Thymus (tissue), 11 donors: ENCODE measurements at regions not wholly inside any gene's neighbourhood (a gene's known extent, or its start where the extent isn't known, plus 50 kb on each side); places are given as distances from the start of the nearest gene placed in this dataset.

Source experiments
- DNase-seq, 9 donors: peaks; one replicate each; pipeline ENCODE4 v3.0.0-alpha.2; 2013; ENCODE audit warnings: low spot score in 9 of 9, low read depth in 6 of 9, missing footprints in 1 of 9
- H3K27ac ChIP-seq, 2 donors: one replicate each; pipeline ENCODE4 v1.5.1; 2013; ENCODE audit warnings: control low read depth in 1 of 2, low read depth in 1 of 2, low read length in 1 of 2, mild to moderate bottlenecking in 1 of 2, moderate library complexity in 1 of 2
- H3K27me3 ChIP-seq, 2 donors: one replicate each; pipeline ENCODE4 v1.5.1; 2013; ENCODE audit warnings: low read length in 1 of 2; ENCODE audit not compliant: control insufficient read depth in 2 of 2, insufficient read depth in 1 of 2
- H3K36me3 ChIP-seq, 2 donors: one replicate each; pipeline ENCODE4 v1.5.1; 2013; ENCODE audit warnings: low read length in 1 of 2, mild to moderate bottlenecking in 1 of 2, moderate library complexity in 1 of 2; ENCODE audit not compliant: control insufficient read depth in 2 of 2, insufficient read depth in 2 of 2
- H3K4me1 ChIP-seq, 2 donors: one replicate each; pipeline ENCODE4 v1.5.1; 2013; ENCODE audit warnings: low read length in 2 of 2; ENCODE audit not compliant: control insufficient read depth in 2 of 2, insufficient read depth in 2 of 2
- H3K4me3 ChIP-seq, 2 donors: one replicate each; pipeline ENCODE4 v1.5.1; 2013; ENCODE audit warnings: low read length in 2 of 2, control low read depth in 1 of 2, mild to moderate bottlenecking in 1 of 2
- H3K9me3 ChIP-seq, 2 donors: one replicate each; pipeline ENCODE4 v1.5.1; 2013; ENCODE audit warnings: low read length in 1 of 2, mild to moderate bottlenecking in 1 of 2; ENCODE audit not compliant: control insufficient read depth in 2 of 2, insufficient read depth in 1 of 2
- WGBS: extraction: QIAGEN DNeasy Blood & Tissue Kit; methylation state at CpG from one replicate; pipeline ENCODE4 v1.1.7; 2013; 5-methylcytosine and 5-hydroxymethylcytosine counted together
- donor health status: healthy.

GRCh38 chr2:176560296-176560695, 291.1 kb downstream of the MTX2 start:
- Histone ChIP-seq H3K9me3 (no peaks in the 10 kb centered on the region), H3K4me3 (no peak overlapping the region), H3K27ac (no peak overlapping the region), H3K36me3 (no peaks in the 10 kb centered on the region), H3K4me1 (no peaks in the 10 kb centered on the region), H3K27me3 (peaks cover 16 to 83% of the 10 kb centered on the region in 2 donors)
- 48% methylated on average over 2 of the region's 2 CpGs for WGBS
- no peak for DNase-seq

GRCh38 chr2:176561706-176562105, 292.5 kb downstream of the MTX2 start:
- Histone ChIP-seq H3K27me3 (peaks cover 19 to 79% of the 10 kb centered on the region in 2 donors), H3K36me3 (no peaks in the 10 kb centered on the region), H3K27ac (no peak overlapping the region), H3K4me3 (no peak overlapping the region), H3K9me3 (no peaks in the 10 kb centered on the region), H3K4me1 (peaks cover 0 to 3% of the 10 kb centered on the region in 2 donors)
- no peak for DNase-seq
- whole genome bisulfite sequencing: 76% methylated on average over 4 of the region's 4 CpGs

DNA sequence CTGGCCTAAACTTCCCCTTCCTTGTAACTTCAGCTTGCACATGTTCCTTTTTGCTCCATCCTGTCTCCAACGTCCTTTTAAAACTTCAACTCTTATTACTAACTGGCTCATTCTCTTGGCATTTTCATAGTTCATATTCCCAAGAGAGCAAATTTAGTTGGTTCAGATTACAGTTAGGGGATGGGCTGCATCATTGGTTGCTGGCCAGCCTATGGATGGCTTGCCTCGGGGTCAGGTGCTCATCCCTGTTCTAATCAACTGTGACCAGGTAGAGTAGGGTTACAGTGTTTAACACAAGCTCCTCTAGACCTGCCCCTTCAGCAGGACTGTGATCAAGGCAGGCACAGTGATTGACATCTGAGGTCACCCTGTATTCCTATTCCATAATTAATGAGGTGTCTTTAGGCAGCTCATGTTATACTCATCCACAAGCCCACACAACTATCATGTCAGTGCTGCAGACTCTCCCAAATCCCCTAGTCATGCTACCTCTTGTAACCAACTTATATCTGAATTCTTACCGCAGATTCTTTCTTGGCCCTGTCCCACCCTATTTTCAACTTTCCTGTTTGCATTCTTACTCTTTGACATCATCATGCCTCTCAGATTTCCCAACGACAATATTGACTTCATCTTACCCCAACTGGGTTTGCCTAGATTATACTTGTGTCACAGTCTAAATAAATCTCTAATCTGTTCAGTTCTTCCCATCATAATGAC, 293.3 kb downstream of the MTX2 start:
- DNase-seq: no peak
- Histone ChIP-seq H3K4me3 (no peak overlapping the region), H3K36me3 (no peaks in the 10 kb centered on the region), H3K27ac (no peak overlapping the region), H3K27me3 (peaks cover 14 to 70% of the 10 kb centered on the region in 2 donors), H3K9me3 (no peaks in the 10 kb centered on the region), H3K4me1 (peaks cover 0 to 3% of the 10 kb centered on the region in 2 donors)
- WGBS: 70% methylated on average over 4 of the region's 4 CpGs

DNA sequence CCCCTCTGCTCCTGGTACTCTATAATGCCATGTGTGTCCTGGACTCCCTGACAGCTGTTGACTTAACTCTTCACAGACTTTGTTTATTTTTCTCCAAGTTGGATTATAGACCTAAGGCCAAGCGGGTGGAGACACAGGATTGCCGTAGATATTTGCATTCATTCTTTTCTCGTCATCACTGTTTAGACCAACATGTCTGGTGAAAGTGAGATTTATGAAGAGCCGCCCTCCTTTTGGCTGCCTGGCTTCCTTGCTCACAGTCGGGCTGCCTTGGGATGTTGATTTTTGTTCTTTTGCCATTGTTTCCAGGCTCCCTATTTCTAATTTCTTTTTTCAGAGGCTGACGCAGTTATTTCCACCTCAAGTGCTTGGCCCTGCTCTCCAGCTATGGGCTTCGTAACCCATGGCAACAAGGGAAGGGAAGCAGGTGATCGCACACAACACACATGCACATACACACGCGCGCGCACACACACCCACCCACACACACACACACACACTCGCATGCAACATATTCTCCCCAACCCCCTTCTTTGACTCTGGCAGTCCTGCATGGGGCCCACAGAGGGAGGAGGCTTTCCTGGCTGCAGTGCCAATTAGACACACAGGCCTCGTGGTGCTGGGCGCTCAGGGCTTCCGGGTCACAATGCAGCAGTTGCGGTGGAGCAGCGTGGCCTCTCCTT, 296.5 kb downstream of the MTX2 start:
- Histone ChIP-seq H3K27me3 (peaks cover 7 to 42% of the 10 kb centered on the region in 2 donors), H3K9me3 (no peaks in the 10 kb centered on the region), H3K4me3 (no peak overlapping the region), H3K36me3 (no peaks in the 10 kb centered on the region), H3K4me1 (peaks cover 0 to 3% of the 10 kb centered on the region in 2 donors), H3K27ac (peak overlapping the region in 1 of 2 donors; percentile 17)
- no peak for DNase-seq
- whole genome bisulfite sequencing: 86% methylated on average over 18 of the region's 18 CpGs

GRCh38 chr2:176566496-176566895, 297.3 kb downstream of the MTX2 start:
- no peaks in the 10 kb centered on the region for H3K9me3 ChIP-seq
- H3K27me3 ChIP-seq: peaks cover 4 to 39% of the 10 kb centered on the region in 2 donors
- no peak overlapping the region for H3K27ac ChIP-seq
- H3K4me3 ChIP-seq: no peak overlapping the region
- 92% methylated on average over 1 of the region's 1 CpG for WGBS
- H3K4me1 ChIP-seq: peaks cover 0 to 3% of the 10 kb centered on the region in 2 donors
- H3K36me3 ChIP-seq: no peaks in the 10 kb centered on the region
- DNase-seq: no peak

DNA sequence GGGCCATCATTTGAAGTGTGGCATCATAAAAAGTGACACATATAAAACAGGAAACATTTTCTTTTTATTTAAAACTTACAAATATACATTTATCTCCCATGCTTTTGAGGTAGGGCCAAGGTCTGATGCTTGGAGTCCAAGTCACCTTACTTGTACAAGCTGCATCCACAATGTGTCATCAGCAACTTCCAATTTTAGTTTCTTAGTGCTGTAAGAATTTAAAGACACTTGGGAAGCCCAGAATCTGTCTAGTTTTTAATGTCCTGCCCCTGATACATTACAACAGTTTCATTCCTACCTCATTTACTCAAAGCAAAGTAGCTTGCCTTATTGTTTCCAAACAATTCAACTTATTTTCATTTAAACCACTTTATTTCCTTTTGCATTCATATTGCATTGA, 297.7 kb downstream of the MTX2 start:
- Histone ChIP-seq H3K9me3 (no peaks in the 10 kb centered on the region), H3K4me3 (no peak overlapping the region), H3K36me3 (no peaks in the 10 kb centered on the region), H3K27me3 (peaks cover 4 to 35% of the 10 kb centered on the region in 2 donors), H3K27ac (no peak overlapping the region), H3K4me1 (peaks cover 0 to 3% of the 10 kb centered on the region in 2 donors)
- DNase-seq: no peak

DNA sequence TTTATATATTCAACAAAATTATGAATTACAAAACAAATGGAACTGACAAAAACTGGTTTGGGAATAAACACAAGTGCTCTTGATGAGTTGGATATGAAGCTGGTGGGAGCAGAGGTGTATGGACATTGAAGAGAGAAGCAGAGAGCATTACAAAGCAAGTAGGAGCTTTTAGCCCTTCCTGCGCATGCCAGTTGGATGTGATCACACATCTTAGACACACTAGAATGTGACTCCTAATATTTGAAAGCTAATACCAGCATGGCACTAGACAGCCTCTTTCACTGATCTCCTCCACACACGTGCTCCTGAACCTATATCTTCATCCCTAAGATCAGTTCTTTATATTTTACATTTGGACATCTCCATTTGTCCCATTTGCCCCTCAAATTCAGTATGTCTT, 298.1 kb downstream of the MTX2 start:
- 87% methylated on average over 2 of the region's 2 CpGs for WGBS

DNA sequence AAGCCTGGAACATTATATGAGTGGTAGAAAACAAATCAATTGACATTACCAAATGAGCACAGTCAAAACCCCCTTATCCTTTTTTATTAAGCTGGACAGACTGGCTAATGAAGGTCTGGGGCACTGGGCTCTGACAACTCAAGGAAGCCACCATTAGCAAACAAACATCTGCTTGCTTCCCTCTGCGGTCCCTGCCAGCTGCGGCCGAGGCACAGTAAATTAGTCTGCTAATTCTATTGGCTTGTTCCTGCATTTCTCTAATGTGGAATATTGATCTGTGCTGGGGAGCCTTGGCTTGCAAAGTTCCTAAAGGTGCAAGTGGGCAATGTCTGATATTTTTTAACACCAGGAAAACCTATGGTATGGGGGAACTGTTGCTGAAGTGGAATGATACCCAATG, 300.3 kb downstream of the MTX2 start:
- Histone ChIP-seq H3K27me3 (peaks cover 4 to 16% of the 10 kb centered on the region in 2 donors), H3K27ac (no peak overlapping the region), H3K36me3 (no peaks in the 10 kb centered on the region), H3K4me1 (peaks cover 0 to 3% of the 10 kb centered on the region in 2 donors), H3K4me3 (no peak overlapping the region), H3K9me3 (no peaks in the 10 kb centered on the region)
- WGBS: 94% methylated on average over 3 of the region's 3 CpGs
- DNase-seq: no peak

More for the DNA sequence above, 298.1 kb downstream of the MTX2 start:
- H3K27me3 ChIP-seq: peaks cover 4 to 31% of the 10 kb centered on the region in 2 donors
- DNase-seq: no peak
- H3K4me1 ChIP-seq: peaks cover 0 to 3% of the 10 kb centered on the region in 2 donors
- no peak overlapping the region for H3K27ac ChIP-seq
- H3K4me3 ChIP-seq: no peak overlapping the region
- H3K36me3 ChIP-seq: no peaks in the 10 kb centered on the region
- H3K9me3 ChIP-seq: no peaks in the 10 kb centered on the region

- 93% methylated on average over 4 of the region's 4 CpGs for WGBS
Measured at GRCh38 chr2:176573612-176574483, 304.6 kb downstream of the MTX2 start.

More at GRCh38 chr2:176573612-176574483, 304.6 kb downstream of the MTX2 start:
- no peak for DNase-seq
- Histone ChIP-seq H3K27me3 (peaks cover 3 to 5% of the 10 kb centered on the region in 2 donors), H3K27ac (no peak overlapping the region), H3K36me3 (no peaks in the 10 kb centered on the region), H3K9me3 (no peaks in the 10 kb centered on the region), H3K4me3 (no peak overlapping the region), H3K4me1 (no peaks in the 10 kb centered on the region)
